ENCODE measurements at regions not wholly inside any gene's neighbourhood (a gene's known extent, or its start where the extent isn't known, plus 50 kb on each side); places are given as distances from the start of the nearest gene placed in this dataset.

DNA sequence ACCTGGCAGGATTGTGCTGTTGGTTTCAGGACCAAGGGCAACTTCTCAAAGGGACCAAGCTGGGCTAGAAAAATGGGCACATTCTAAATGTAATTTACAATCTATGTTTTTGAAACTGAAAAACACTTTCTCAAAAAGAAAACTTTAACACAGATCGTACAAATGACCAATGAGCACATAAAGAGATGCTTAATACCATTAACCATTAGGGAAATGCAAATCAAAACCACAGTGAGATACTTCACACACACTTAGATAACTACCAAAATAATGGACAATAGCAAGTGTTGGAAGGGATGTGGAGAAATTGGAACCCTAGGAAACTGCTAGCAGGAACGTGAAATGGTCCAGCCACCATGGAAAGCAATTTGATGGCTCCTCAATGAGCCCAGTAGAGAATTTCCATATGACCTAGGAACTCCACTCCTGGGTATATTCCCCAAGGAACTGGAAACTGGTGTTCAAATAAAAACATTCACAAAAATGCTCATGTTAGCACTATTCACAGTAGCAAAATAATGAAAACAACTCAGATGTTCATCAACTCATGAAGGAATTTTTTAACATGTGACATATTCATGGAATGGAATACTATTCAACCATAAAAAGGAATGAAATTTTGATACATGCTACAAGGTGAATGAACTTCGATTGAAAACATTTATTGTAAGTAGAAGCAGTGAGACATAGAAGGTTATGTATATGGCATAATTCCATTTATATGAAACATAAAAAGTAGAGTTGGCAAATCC is 288.3 kb upstream of the NR2F2 start:
- TF ChIP-seq CTCF (IDR thresholded peaks at IDR 0.05) (no peak), POLR2A (IDR thresholded peaks at IDR 0.05) (no peak)
